Spinal cord (tissue), 9 donors: ENCODE measurements at regions not wholly inside any gene's neighbourhood (a gene's known extent, or its start where the extent isn't known, plus 50 kb on each side); places are given as distances from the start of the nearest gene placed in this dataset.
"Not testable (repeated sequence)": the region's sequence is repeated elsewhere in the genome, so short reads cannot be mapped to it uniquely, and the experiment has no call there.

Experiments
- DNase-seq, 6 donors: peaks; one replicate each; pipeline versions ENCODE4 v3.0.0 to v3.0.0-alpha.2; 2013 to 2015; ENCODE audit warnings: low spot score in 6 of 6, low read depth in 4 of 6
- H3K27ac ChIP-seq: one replicate; pipeline ENCODE4 v1.5.1; 2013; ENCODE audit warnings: low read depth, low read length, control low read depth
- H3K27me3 ChIP-seq: one replicate; pipeline ENCODE4 v1.6.1; 2013; ENCODE audit warnings: low read length; ENCODE audit not compliant: control insufficient read depth, insufficient read depth
- H3K36me3 ChIP-seq: one replicate; pipeline ENCODE4 v1.6.1; 2013; ENCODE audit warnings: low read length; ENCODE audit not compliant: control insufficient read depth, insufficient read depth
- H3K4me1 ChIP-seq: one replicate; pipeline ENCODE4 v1.6.1; 2013; ENCODE audit warnings: low read length; ENCODE audit not compliant: control insufficient read depth, insufficient read depth
- H3K4me3 ChIP-seq: one replicate; pipeline ENCODE4 v1.5.1; 2013; ENCODE audit warnings: low read depth, low read length, control low read depth
- H3K9me3 ChIP-seq: one replicate; pipeline ENCODE4 v1.6.1; 2013; ENCODE audit warnings: low read length; ENCODE audit not compliant: control insufficient read depth, insufficient read depth
- WGBS: methylation state at CpG from one replicate; pipeline ENCODE4 v1.1.5; 2013; ENCODE audit warnings: missing lambda C conversion rate; ENCODE audit not compliant: insufficient coverage; 5-methylcytosine and 5-hydroxymethylcytosine counted together
- donor health status: healthy.

GRCh38 chr9:41044930-41045329 is 83.6 kb downstream of the FOXD4L6 start:
- not testable (repeated sequence) for H3K27ac ChIP-seq, H3K4me3 ChIP-seq, H3K27me3 ChIP-seq, H3K4me1 ChIP-seq, H3K9me3 ChIP-seq, H3K36me3 ChIP-seq, DNase-seq
- no CpG with 5 or more reads among the region's 2 CpGs for whole genome bisulfite sequencing

- H3K9me3 ChIP-seq, H3K4me1 ChIP-seq, DNase-seq, H3K4me3 ChIP-seq, H3K27me3 ChIP-seq, H3K27ac ChIP-seq, H3K36me3 ChIP-seq: not testable (repeated sequence)
- no CpG with 5 or more reads among the region's 1 CpG for WGBS
Observed at GRCh38 chr9:41043433-41043832, 85.0 kb downstream of the FOXD4L6 start.

GRCh38 chr9:41042111-41042510 is 86.4 kb downstream of the FOXD4L6 start:
- not testable (repeated sequence) for DNase-seq, H3K9me3 ChIP-seq, H3K36me3 ChIP-seq, H3K27me3 ChIP-seq, H3K4me3 ChIP-seq, H3K4me1 ChIP-seq, H3K27ac ChIP-seq
- no CpG with 5 or more reads among the region's 4 CpGs for WGBS

GRCh38 chr9:41040705-41041342 is 87.7 kb downstream of the FOXD4L6 start:
- not testable (repeated sequence) for H3K27ac ChIP-seq, H3K4me1 ChIP-seq, H3K27me3 ChIP-seq, H3K36me3 ChIP-seq, H3K4me3 ChIP-seq, H3K9me3 ChIP-seq
- DNase-seq, result peak in 1 of 6 donors; percentile 2

GRCh38 chr9:41035276-41035675 is 93.2 kb downstream of the FOXD4L6 start:
- not testable (repeated sequence) for H3K4me1 ChIP-seq, H3K4me3 ChIP-seq, H3K27me3 ChIP-seq, H3K36me3 ChIP-seq, H3K9me3 ChIP-seq, H3K27ac ChIP-seq
- DNase-seq, result peak in 2 of 6 donors; percentile 15
- no CpG with 5 or more reads among the region's 1 CpG for WGBS

GRCh38 chr9:41034699-41035197 is 93.7 kb downstream of the FOXD4L6 start:
- no CpG with 5 or more reads among the region's 1 CpG for WGBS
- not testable (repeated sequence) for H3K36me3 ChIP-seq, H3K27me3 ChIP-seq, H3K4me1 ChIP-seq, H3K4me3 ChIP-seq, H3K9me3 ChIP-seq, H3K27ac ChIP-seq
- DNase-seq, result peak in 1 of 6 donors; percentile 6

- 50% methylated on average over 2 of the region's 4 CpGs for WGBS
- DNase-seq, H3K27ac ChIP-seq, H3K27me3 ChIP-seq, H3K4me3 ChIP-seq, H3K9me3 ChIP-seq, H3K4me1 ChIP-seq, H3K36me3 ChIP-seq: not testable (repeated sequence)
Observed at GRCh38 chr9:41033877-41034276, 94.6 kb downstream of the FOXD4L6 start.

- not testable (repeated sequence) for H3K36me3 ChIP-seq
Observed at GRCh38 chr9:41033360-41033759, 95.1 kb downstream of the FOXD4L6 start.

GRCh38 chr9:41026912-41027676 is 101.4 kb downstream of the FOXD4L6 start:
- WGBS, result 100% methylated on average over 2 of the region's 6 CpGs
- H3K27ac ChIP-seq, DNase-seq, H3K27me3 ChIP-seq, H3K4me1 ChIP-seq, H3K36me3 ChIP-seq, H3K4me3 ChIP-seq, H3K9me3 ChIP-seq: not testable (repeated sequence)

More at GRCh38 chr9:41033360-41033759, 95.1 kb downstream of the FOXD4L6 start:
- not testable (repeated sequence) for DNase-seq, H3K27ac ChIP-seq, H3K9me3 ChIP-seq, H3K27me3 ChIP-seq, H3K4me3 ChIP-seq, H3K4me1 ChIP-seq
- 71% methylated on average over 1 of the region's 3 CpGs for WGBS

- not testable (repeated sequence) for H3K4me3 ChIP-seq, H3K27ac ChIP-seq, DNase-seq, H3K27me3 ChIP-seq, H3K36me3 ChIP-seq, H3K9me3 ChIP-seq, H3K4me1 ChIP-seq
- no CpG with 5 or more reads among the region's 4 CpGs for WGBS
Observed at GRCh38 chr9:41022365-41022764, 106.1 kb downstream of the FOXD4L6 start.
